Stimulated activated CD8-positive, alpha-beta memory T cell treated with anti-CD3 and anti-CD28 coated beads, Interleukin-15, amount 100 ng/mL, for 1 hour (primary cell): ENCODE measurements at regions not wholly inside any gene's neighbourhood (a gene's known extent, or its start where the extent isn't known, plus 50 kb on each side); places are given as distances from the start of the nearest gene placed in this dataset.

Experiments used
- DNase-seq: peaks from one replicate; pipeline ENCODE4 v3.0.0-alpha.2; 2020; ENCODE audit warnings: low read depth

DNA sequence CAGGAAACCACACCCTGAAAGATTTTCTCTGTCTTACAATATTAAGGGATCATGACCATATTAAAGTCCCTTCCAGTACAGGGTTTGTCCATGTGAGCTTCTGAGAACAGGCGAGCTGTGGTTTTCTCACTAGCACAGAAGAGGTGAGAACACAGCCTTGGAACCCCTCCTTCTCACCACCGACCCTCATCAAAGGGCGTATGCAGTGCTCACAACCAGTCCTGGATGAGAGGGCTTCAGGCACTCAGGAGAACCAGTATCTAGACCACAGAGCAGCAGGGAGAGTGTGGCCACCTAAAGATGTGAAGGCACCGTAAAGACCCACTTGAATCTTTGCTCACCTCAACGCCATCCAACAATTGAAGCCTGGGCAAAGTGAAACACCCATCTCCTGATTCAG lies 397.0 kb downstream of the ETS1 start:
- no peak for DNase-seq

DNA sequence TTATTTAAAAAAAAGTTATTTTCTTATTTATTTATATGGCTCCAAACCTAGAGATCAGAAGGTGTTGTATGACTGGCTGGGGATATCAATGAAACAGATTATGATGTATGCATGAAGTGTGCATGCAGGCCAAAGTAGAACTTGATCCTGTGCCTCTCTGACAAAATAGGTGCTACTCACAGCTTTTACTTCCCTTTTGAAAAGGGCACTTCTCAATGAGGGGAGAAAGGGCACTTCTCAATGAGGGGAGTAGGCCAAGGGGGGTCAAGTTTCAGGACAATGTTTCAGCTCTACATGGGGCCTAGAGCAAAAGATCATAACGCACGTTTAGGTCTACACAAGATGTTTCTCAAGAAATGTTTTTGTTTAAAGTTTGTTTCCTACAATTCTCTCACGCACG lies 397.5 kb downstream of the ETS1 start:
- DNase-seq, result no peak

DNA sequence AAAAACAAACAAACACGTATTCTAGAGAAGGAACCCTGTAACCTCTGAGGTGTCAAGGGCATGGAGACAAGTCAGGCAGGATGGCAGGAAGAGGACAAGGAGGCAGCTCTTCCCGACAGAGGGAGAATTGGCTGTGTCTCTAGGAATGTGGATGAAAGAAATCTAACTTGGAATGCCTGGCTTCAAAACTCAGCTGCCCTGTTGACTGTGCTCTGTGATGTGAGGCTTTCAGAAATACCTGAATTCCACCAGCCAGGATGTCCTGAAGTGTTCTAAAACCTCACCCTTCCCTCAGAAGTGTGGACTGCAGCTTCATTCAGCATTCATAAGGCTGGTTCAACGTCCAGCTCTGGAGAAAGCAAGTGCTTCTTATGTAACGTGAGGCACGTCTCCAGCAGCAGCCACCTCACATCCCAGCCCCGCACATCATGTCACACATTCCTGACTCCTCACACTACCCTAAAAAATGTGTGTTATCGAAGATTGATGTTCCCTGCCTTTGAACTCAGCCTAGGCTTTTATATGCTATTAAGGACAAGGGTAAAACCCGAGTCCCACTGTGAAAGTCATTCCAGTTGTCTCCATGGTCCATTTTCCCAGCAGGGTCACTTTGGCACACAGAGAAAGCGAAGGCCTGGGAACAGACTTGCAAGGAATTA lies 398.9 kb downstream of the ETS1 start:
- no peak for DNase-seq

DNA sequence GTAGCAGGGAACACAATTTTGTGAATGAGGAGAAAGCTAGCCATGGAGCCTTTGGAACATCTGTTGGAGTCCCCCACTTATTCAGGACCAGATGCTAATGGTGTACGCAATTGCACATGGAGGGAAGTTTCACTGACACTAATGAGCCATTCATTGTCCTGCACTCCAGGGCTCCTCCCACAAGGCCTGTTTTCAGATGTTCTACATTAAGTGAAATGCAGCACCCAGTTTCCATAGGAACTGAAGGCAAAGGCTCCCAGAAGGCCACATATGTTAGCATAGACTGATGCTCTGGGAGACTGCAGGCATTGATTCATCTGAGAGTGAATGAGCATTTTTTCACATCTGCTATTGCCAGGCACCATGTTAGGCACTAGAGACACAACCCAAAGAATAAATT lies 399.5 kb downstream of the ETS1 start:
- DNase-seq, result no peak

DNA sequence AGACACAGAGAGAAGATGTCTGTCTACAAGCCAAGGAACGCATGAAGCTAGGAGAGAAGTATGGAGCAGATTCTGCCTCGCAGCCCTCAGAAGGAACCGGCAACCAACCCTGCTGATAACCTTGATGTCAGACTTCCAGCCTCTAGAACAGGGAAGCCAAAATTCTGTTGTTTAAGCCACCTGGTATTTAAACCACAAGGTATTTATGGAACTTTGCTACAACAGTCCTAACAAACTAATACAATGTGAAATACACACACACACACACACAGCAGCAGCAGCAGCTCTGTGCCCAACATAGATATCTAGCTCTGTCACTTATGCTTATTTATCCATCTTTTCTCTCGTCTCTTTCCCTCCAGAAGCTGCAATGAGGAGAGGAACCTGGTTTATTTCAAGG lies 400.0 kb downstream of the ETS1 start:
- no peak for DNase-seq

DNA sequence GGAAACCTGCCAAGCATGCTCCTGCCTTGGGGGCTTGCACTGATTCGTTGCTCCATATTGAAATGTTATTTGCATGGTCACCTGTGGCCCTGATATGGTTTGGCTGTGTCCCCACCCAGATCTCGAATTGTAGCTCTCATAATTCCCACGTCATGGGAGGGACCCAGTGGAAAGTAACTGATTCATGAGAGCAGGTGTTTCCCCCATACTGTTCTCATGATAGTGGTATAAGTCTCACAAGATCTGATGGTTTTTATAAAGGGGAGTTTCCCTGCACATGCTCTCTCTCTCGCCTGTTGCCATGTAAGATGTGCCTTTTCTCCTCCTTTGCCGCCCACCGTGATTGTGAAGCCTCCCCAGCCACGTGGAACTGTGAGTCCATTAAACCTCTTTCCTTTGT lies 402.4 kb downstream of the ETS1 start:
- DNase-seq, result no peak

DNA sequence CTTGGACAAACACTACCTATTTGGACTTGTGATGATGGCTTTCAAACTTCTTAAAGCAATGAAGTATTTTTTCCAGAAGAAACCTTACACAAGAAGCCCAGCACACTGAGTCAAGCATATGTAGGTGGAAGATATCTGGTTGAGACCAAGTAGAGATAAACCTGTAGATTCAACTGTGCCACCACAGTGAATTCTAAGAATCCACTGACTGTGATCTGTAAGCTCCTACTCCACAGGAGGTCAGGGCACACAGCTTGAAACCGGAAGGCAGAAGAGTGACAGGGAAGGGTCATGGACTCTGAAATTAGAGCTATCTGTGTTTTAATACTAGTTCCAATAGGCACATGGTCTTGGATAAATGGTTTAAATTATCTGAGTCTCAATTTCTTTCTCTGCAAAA lies 404.5 kb downstream of the ETS1 start:
- no peak for DNase-seq

DNA sequence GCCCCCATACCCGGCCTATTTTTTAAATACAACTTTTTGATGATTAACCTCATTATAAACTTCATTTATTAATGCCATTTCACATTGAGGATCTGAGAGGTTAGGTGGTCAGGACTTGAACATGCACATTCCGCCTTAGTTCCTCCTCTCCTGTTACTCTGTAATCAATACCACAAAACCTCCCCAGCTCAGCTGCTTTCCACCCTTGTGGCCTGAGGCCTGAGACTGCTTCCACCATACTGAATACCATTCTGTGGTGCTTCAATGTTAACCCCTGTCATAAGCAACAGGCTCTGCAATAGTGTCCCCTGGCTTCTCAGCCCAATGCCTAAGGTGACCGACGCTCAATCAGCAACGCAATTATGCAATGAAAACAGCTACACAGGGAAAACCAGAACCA lies 405.4 kb downstream of the ETS1 start:
- no peak for DNase-seq

DNA sequence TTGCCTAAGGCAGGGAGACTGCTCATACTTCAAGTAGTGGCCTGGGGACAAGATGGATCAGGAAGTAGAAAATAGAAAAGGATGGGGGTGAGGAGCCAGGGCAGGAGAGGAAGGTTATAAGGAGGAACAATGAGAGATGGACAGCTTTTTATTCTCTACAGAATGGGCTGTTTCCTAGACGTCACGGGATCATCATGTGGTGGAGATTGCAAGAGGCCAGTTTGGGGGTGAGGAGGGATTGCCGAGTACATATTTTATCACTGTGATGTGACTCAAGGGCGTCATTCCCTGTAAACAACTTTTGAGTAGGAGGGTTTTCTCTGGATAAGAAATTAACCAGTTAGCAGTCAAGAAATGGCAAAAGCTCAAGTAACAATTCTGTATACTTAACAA lies 406.3 kb downstream of the ETS1 start:
- no peak for DNase-seq

DNA sequence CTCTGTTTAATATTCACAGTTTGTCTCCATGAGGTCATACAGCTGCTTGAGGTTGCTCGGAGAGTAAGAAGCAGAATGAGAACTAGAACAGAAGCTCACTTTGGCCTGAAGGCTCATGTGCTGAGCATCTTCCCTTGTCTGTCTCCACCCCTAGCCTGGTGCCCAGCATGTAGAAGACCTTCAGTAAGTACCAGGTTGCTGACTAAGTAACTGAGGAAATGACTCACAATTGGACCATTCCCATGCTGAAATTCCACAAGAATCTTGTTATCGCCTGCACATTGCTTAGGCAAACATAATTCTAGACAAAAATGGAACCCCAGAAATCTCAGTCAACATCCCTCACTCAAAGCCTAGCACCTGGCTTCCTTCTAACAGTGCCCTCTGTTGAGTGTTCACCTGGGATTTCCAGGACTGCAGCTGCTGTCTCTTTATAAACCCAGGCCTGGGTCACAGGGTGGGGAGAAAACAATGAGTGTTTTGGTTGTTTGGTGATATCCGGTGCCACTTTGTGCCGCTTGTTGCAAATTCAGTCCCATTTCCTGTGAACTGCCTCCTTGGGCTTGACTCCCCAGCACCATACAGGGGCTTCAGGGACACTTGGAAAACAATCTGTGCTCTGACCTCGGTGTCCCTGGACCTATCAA lies 406.8 kb downstream of the ETS1 start:
- DNase-seq, result no peak

DNA sequence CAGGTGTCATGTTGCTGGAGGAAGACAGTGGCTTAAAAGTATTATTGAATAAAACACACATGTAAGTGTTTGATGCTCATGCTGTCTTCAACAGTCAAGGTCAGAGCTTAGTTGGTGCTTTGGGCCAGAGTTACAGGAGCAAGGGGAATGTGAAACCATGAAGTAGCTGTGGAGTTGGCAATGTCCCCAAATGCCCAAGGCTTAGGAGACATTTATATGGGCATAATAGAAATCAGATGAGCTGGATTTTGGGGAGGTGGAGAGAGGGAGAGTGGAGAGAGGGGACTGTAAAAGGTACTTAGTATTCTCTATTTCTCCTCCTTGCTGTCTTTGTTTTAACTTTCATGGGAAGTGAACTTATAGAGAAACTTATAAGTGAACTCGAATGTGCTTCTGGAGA lies 407.8 kb downstream of the ETS1 start:
- DNase-seq, result no peak

DNA sequence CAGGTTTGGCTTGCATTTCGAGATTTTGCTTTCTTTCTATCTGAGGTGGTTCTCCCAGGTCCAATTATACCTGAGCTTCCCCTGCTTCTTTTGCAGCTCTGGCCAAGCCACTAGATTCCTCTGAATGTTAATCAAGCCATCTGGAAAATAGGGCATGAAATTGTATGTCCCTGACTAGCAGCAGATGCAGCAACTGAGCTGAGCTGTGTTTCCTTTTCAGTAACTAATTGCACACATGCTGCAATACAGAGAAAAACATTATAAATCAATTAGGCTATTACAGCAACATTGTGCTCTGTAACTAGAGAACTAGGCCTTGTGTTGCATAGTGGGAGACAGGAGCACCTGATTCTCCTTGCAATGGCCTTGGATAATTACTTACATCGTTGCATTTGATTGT lies 408.3 kb downstream of the ETS1 start:
- no peak for DNase-seq

DNA sequence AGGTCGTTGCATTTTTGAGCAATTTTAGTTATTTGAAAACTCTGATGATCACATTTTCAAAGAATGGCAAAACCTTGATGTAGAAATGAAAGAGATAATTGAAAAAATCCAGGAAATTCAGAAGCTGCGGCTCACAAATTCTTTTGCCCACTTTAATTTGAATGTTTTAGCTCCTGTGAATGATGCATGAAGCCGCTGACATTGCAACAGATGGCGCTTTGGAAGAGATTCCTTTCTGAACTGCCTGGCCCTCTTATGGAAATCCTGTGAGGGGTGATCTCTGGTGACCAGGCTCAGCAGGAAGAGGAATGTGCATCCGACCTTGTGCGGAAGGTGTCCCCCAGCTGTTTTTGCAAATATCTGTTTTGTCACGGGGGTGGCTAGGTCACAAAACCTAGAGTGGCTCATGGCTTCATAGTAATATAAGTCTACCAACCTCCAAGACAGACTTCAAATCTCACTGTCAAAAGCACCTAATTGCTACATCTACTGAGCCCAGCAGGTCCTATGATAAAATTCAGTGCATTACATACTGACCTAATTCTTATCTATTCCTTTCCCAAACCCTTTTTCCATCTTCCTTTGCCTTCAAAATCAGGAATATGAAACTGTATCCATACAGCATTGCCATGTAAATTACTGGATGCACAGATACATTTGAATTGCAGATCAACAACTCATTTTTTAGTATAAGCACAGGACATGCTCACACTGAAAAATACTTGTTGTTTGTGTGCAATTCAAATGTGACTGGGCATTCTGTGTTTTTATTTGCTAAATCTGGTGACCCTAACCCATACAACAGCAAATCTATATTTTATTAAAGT lies 412.7 kb downstream of the ETS1 start:
- no peak for DNase-seq

DNA sequence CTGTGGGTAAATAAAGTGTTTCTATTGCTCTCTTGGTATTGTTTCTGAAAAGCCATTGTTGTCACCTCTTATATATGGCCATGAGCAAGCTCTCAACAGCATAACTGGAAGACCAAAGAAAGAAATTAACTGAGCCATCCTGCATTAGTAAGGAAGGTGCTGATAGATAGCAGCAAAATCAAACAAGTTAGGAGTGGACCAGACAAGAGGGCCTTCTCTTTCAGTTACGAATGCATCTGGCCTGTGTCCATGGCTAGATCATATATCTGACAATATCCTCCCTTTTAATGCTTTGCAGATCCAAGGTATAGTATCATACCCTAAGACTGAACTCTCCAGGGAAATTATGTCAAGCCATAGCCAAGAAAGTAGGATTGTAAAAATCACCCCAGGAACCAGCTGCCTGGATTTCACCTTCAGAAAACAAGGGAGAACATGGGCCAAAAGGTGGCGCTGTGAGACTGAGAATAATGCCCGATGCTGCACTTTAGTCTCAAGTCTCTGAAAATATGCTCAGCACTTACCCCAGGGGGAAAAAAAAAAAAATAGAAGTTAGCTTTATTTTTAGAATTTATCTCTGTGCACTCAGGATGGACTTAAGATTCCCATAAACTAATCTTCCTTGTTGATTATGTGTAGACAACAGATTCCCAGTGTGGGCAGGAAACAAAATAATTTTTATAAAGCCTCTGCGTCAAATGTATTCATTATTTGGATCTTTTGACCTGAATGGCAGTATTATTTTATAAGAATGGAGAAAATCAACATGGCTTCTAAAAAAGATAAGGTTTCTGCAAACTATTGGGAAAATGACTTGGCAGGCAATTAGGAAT lies 415.1 kb downstream of the ETS1 start:
- peak; percentile 90 for DNase-seq

DNA sequence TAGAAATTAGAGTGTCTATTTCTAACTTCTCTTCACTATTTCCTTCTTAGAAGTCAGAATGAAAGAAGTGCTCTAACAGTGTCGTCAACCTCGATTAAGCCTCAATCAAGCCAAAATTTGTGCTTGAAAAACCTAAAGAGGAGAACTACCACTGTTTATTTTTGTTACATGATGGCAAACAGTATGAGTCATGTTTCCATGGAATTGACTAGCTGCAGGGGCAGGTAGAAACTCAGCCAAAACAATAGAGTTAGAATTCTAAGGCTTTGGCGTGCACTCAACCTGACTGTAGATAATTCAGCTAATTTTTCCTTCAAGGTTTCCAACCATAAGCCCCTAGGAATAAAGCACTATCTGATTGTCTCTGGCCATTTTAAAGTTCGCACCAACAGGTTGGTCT lies 415.9 kb downstream of the ETS1 start:
- DNase-seq, result no peak

DNA sequence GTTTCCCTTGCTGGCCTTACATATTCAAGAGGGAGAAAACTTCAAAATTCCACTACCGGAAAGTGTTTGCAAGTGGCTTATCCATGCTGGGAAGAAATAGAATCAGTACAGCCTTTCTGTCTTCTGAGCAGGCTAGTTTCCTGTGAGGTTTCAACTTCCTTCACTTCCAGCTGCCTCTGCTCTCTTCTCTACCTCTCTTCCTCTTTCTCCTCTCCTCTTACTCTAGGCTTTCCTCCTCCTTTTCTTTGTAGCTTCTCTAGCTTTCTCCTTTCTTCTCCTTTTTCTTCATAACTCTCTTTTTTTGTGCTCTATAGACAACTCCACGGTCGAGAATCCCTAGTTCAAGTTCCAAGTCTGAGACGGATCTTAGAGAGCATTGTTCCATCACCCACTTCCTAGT lies 421.8 kb downstream of the ETS1 start:
- no peak for DNase-seq

DNA sequence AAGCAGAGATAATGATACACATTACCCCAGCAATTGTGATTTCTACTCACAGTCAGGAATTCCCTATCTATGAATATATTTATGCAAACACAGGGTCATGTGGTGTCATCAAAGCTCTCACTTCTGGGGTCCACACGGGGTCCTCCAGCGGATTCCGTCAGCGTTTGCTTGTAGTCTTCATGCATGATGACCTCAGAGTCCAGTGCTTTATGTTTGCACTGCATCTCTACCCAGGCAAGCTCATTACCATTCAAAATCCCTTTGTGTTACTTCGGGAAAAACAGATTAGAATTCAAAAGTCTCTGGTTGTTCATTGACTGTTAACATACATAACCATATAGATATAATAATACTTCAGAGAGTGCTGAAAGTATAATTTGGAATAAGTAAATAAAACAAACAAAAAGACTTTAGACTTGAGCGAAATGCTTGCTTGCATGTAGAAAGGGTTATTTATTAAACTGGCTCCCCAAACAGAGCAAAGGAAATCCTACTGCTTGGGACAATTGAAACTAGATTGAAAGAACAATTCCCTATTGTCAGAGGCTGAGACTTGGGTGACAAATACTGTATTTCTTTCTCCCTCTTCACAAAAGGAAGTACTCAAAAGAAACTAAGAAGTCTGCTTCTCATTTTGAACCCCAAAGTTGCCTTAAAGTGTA lies 423.1 kb downstream of the ETS1 start:
- no peak for DNase-seq

DNA sequence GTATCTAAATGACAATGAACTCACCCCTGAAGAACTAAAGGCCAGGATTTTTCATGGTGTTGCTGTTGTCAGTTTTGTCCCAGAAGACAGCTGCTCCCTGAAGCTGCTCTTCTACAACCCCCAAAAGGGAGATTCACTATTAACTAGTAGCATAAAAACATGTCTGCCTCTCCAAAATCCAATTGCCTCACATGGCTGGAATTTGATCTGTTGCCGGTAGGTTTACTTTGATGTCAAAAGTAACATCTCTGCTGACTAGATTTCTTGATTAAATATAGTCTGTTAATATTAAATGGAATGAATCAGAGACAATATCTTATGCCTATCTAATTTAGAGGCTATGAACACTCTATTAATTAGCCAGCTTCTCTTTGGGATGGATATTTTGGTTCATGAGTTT lies 425.4 kb downstream of the ETS1 start:
- DNase-seq, result no peak

DNA sequence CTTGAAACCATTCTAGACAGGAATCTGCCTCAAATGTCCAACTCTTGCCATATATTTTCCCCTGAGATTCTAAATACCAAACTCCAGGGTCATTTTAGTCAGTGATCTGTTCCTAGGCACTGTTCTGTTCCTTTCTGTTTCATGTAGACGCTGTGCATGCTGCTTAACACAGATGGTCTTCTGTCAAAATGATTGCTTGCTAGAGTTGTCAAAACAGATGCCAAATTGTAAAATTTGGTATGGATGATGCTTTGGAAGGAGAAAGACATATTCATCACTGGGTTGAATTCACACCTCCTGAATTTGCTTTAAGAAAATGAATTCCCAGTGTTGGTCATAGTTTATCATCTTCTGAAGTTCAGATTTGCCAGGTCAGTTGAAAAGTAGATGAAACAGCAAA lies 425.9 kb downstream of the ETS1 start:
- DNase-seq, result no peak

DNA sequence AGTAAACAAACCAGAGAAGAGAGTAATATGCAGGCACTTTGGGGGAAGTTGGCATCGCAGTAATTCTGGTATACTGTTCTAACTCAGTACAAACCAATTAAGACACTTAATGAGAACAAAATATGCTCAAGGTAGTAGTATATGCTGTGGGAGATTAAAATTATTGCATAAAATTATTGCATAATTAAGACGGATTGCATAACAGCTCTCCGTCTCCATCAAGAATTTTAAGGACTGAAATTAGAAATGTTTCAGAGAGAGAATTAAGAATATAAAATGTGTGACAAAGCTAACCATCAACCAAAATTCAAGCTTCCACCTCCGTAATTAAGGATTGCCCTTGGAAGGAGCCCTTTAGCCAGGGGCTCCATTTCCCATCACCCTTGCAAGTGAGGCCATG lies 428.5 kb downstream of the ETS1 start:
- DNase-seq, result no peak

DNA sequence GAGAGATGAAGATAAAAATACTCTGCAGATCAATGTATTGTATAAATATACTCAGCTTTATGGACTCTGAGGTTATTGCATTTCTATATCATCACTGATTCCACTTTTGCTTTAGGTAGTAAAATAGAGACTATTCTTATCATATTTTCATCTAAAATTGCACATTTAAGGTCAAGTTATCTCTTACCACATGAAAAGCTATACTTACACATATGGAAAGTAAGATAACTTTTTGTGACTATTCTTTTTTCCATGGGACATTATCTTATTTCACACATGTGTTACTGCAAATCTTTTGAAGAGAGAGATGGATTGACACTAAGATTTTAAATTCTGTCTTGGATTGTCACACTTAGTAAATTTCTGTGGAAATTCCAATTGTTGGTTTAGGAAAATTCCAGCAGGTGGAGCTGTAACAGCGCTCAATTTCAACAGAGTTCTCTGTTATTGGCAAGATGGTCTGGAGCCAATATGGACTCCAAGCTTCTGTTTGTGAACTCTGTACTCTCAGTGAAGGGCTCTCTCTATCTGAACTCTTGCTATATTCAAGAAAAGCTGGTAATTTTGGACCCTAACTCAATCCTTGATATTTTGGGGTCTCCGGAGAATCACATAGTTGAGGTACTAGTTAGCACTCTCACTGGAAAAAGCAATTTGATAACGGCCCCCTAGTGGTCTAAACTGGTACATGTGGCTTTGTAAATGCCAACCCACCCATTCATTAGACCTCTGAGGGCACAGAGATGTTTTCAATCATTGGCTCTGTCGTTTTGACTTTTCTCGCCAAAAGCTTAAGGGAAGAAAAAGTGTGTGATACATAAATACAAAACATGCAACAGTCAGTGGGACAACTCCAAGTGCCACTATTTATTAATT lies 429.7 kb downstream of the ETS1 start:
- peak; percentile 39 for DNase-seq
